ENCODE measurements at regions not wholly inside any gene's neighbourhood (a gene's known extent, or its start where the extent isn't known, plus 50 kb on each side); places are given as distances from the start of the nearest gene placed in this dataset.
"Not testable (repeated sequence)": the region's sequence is repeated elsewhere in the genome, so short reads cannot be mapped to it uniquely, and the experiment has no call there.

DNA sequence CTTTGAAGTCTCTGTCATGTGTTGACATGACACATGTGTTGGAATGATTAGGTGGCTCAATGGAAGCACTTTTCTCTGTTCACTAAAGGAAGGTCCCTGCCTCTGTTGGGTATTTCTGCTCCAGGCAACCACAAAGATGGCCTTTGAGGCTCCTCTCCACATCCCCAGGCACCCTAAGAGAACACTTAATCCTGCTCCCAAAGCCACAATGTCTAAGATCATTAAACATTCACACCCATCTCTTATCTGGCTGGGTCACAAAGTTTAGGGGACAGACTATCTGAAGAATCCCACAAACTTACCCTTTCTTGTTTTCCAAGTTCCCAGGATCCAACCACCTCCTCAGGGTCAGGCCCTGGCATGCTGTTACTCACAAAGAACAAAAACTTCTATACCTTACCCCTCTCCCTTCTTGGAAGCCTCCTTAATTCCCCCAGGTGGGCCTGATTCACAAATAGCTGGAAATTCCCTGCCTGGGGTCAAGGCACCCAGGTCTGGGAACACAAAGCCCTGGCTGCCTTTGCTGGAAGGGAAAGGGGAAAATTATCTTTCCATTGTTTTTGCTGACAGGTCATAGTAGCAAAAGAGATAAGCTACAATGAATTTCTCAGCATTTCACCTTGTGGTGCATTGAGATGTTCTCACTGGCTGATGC lies 333.7 kb downstream of the PCNX1 start:
- no peak for DNase-seq

DNA sequence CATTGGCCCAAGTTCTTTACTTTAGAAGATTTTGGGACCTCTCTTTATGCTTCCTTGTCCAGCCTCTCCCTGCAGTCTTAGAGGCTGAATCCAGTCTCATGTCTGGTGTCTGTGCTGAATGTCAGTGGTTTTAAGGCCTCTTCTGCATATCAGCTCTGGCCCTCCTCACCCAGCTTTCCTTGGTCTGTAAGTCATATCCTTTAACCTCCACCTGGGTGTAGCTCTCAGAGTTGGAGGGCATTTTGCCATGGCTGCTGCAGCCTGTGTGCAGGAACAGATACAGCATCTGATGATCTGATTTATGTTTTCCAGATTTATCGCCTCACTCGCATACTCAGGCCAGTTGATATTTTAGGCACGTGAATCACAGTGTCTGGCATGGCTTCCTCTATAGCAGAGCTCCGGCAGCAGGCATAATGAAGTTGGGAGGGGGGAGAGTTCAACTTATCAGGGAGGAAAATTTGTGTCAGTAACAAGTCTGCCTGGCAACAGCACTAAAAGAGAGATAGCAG lies 335.0 kb downstream of the PCNX1 start:
- no peak for DNase-seq

DNA sequence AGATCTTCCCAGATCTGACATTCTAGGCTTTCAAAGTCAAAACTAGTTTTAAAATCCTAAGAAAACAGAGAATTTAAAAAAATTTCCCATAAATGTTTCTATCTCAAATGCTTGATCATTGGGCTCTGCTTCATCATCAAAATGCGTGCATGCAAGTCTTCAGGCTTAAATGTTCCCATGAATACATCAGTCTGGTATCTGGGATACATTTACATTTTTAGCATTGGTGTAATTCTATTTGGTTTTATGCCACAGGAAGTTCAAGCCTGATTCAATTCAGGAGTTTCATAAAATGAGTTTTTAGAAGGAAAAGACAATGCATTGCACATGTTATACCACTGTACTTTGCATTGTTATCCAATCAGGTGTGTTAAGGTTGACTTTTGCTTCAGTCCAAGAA lies 336.4 kb downstream of the PCNX1 start:
- DNase-seq: no peak

DNA sequence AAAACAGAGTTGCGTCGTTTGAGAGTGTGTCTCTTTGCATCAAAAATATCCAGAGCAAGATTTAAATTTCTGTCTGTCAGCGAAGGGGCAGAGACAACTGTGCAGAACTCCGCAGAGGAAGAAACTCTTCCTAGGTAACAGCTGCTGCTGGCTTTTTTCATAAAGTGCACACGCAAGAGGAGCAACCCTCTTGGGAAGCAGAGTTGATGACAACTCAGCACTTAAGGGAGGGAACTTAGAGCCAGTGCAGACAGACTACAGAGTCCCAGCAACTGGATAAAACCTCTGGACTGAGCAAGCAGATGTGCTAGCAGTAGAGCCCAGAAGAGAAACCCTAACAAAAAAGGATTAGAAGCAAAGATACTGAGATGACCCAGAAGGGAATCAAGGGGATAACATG lies 337.1 kb downstream of the PCNX1 start:
- DNase-seq: no peak

DNA sequence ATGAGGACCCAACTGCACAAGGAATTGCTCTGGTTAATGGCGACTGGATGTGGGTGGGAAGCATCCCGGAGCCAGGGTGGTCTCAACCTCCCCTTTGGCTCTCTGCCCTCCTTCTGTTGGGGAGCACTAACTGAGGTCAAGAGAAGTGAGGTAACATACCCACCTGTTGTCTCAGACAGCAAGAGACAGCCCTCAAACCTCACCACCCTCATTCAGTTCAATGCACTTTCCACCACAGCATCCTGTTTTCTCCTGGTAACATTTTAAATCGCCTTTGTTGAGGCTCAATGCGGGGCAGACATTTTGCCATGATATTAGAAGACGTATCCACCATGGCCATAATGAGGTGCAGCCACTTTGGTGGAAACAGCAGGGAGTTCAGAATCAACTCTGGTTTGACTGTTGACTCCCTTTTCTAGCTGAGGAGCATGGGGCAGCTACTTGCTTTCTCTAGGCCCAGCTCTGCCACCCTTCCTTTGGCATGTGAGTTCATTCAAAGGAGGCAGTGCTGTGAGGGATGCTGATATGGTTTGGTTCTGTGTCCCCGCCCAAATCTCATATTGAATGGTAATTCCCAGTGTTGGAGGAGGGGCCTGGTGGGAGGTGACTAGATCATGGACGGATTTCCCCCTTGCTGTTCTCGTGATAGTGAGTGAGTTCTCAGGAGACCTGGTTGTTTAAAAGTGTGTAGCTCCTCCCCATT lies 338.6 kb downstream of the PCNX1 start:
- DNase-seq: no peak

DNA sequence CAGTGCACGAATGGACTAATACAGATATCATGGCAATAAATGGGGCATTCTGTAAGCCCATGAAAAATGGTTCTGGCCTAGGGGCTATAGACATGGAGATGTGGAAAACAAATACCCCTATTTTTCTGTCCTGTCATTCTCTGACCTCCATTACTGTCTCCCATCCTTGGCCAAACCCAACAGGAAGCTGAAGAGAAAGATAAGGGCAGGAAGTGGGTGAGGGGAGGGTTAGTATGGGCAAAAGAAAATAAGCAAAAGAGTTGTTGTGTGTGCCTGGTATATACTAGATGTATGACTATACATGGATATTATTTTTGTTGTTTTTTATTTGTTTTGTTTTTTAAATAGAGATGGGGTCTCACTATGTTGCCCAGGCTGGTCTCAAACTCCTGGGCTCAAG lies 339.3 kb downstream of the PCNX1 start:
- DNase-seq: no peak

- DNase-seq: no peak
These were observed 339.8 kb downstream of the PCNX1 start for GRCh38 chr14:71247106-71247505.

DNA sequence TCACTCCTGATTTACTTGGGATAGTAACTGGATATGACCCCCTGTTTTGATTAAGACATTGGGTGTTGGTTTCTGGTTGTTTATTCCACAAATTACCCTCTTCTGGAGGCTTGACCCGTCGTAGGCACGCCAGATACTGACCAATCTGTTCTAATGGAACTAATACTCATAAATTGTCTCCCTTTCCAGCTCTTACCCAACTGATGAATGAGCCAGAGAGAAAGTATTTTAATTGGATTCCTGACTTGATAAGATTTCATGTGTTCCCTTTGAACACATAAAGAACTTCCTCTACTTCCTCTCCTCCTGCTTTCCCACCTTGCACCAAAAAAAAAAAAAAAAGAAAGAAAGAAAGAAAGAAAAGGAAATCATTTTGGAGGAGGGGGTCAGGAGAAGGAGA lies 340.9 kb downstream of the PCNX1 start:
- no peak for DNase-seq

GRCh38 chr14:71250347-71250746 lies 343.1 kb downstream of the PCNX1 start:
- DNase-seq: no peak

- DNase-seq: no peak
These were observed 343.5 kb downstream of the PCNX1 start for GRCh38 chr14:71250791-71251190.

GRCh38 chr14:71254091-71254719 lies 346.9 kb downstream of the PCNX1 start:
- not testable (repeated sequence) for DNase-seq

- no peak for DNase-seq
These were observed 353.9 kb downstream of the PCNX1 start for GRCh38 chr14:71261206-71261605.

- DNase-seq: no peak
These were observed 355.2 kb downstream of the PCNX1 start for GRCh38 chr14:71262441-71262840.

GRCh38 chr14:71264260-71264659 lies 357.0 kb downstream of the PCNX1 start:
- no peak for DNase-seq

GRCh38 chr14:71267007-71267513 lies 359.8 kb downstream of the PCNX1 start:
- no peak for DNase-seq

DNA sequence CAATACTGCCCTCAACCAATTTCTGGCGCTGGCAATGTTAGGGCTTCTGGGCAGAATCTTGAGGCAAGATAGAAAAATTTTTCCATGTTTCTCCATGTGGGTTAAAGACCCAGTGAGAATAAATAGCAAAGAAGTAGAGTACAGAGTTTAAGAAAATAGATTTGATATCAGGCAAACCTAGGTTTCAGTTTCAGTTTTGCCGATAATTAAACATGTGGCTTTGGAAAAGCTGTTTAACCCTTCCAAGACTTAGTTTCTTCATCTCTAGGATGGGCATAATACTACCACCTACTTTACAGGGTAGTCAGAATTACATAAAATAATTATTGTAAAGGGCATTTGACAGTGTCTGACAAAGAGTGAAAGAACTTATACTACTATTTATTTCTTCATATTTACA lies 360.4 kb downstream of the PCNX1 start:
- no peak for DNase-seq

- no peak for DNase-seq
These were observed 362.9 kb downstream of the PCNX1 start for GRCh38 chr14:71270111-71270510.

DNA sequence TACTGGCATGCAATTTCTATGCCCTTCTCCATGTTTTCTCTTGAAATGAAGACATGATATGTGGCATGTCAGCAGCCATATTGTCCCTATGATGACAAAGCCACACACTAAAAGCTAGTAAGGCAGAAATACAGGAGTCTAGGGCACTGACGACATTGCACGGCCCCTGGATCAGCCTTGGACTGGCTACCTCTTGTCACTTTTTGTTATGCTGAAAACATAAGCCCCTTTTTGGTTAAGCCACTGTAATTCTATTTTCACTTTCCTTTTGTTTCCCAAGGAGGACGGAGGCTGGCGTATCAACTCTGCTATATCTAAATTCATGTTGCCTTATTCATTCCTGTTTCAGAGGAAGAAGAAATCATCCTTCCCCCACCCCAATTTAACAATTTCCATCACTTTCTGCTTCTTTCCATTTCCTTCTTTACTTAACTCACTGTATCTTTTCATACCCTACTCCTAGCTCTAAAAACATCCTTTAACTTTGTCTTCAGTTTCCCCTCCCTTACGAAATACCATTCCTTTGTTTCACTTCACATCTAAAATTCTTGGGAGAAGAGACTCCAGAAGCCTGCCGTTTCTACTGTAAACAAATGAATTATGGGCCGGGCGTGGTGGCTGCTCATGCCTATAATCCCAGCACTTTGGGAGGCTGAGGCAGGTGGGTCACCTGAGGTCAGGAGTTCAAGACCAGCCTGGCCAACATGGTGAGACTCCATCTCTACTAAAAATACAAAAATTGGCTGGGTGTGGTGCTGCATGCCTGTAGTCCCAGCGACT lies 364.1 kb downstream of the PCNX1 start:
- no peak for DNase-seq

GRCh38 chr14:71273366-71273765 lies 366.1 kb downstream of the PCNX1 start:
- DNase-seq: no peak

DNA sequence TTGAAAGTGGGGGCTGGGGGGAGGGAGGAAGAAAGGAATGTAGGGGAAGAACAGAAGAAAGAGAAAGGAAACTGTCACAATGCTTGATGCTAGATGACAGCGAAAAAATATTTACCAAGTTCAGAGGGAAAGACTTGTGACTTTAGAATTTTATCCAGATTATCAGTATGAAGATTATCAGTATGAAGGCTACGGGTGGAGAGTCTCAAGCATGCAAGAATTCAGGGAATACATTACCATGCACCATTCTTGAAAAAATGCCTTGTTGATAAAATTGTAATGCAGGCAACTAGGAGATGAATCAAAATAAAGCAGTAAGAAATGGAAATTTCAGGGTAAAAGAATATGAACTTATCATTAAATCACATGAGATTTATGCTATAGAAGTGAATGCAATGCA lies 376.8 kb downstream of the PCNX1 start:
- no peak for DNase-seq

- no peak for DNase-seq
These were observed 378.9 kb downstream of the PCNX1 start for GRCh38 chr14:71286126-71286525.

DNA sequence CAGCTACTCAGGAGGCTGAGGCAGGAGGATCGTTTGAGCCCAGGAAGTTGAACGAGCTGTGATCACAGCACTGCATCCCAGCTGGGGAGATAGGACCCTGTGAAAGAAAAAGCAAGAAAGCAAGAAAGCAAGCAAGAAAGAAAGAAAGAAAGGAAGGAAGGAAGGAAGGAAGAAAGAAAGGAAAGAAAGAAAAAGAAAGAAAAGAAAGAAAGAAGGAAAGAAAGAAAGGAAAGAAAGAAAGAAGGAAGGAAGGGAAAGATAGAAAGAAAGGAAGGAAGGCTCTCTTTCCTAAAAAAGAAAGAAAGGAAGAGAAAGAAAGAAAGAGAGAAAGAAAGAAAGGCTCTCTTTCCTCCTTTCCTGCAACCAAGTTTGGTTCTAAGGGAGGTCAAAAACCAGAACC lies 380.3 kb downstream of the PCNX1 start:
- no peak for DNase-seq

DNA sequence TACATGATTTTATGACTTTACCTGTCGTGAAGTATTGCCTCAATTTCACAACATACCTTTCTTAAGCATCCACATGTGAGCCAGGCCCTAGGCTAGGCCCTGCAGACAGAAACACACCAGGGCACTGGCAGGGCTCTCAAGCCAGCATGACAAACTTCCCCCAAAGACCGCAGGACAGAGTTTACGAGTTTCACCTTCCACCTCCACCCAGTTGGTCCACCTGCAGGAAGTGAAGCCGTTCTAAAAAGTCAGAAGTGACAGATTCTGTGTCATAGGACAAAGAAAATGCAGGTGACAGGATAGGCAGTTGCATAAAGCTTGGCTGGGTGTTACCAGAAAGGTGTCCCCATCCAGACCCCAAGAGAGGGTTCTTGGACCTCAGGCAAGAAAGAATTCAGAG lies 382.3 kb downstream of the PCNX1 start:
- no peak for DNase-seq
